Retinal pigment epithelial cell (primary cell): ENCODE measurements at regions not wholly inside any gene's neighbourhood (a gene's known extent, or its start where the extent isn't known, plus 50 kb on each side); places are given as distances from the start of the nearest gene placed in this dataset.

Experiments
- DNase-seq: peaks from one replicate; pipeline ENCODE4 v3.0.0-alpha.2; 2010; ENCODE audit warnings: low read depth
- H3K4me3 ChIP-seq: 2 replicates; pipeline ENCODE4 v1.5.1; 2011; ENCODE audit warnings: mild to moderate bottlenecking, low read length, control low read depth, moderate library complexity
- CTCF ChIP-seq: conservative IDR thresholded peaks from 2 replicates; pipeline ENCODE4 v1.5.1; 2011; ENCODE audit warnings: low read depth, low read length, control low read depth, inconsistent platforms

DNA sequence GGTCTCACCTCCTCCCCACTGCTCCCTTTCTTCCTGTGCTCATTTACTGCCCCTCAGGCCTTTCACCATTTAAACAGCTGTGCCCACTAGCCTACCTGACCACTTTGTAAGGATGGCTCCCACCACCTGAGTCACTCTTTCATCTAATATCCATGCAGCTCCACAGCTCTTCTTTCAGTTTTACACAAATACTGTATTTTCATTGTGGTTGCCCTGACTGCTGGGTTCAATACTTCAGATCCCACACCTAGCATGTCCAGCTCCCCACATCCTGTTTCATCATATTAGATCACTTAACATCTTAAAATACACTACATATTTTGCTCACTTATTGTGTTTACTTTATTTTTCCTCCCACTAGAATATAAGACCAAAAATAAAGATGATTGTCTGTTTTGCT is 1110.6 kb downstream of the TSN start:
- no peak for TF ChIP-seq CTCF
- H3K4me3 ChIP-seq: no peak overlapping the region
- DNase-seq: no peak

DNA sequence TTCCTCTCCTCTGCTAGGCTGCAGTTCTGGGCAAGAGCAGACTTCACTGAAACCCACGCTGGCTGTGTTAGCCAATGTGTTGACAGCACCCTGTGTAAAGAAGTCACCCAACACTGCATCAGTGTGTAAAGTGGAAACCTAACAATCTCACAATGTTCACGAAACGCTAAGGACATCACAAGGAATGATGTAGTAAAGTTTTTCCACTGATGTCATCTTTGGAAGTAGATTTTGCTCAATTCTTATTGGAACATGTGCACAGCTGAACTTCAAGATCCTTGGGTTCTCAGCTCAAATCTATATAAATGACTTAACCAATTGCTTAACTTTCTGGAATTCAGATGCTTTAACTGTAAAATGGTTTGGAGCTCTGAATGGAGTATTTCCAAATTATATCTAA is 1112.5 kb downstream of the TSN start:
- no peak for TF ChIP-seq CTCF
- DNase-seq: no peak
- no peak overlapping the region for H3K4me3 ChIP-seq

GRCh38 chr2:122868646-122869275 is 1113.3 kb downstream of the TSN start:
- TF ChIP-seq CTCF: no peak
- no peak overlapping the region for H3K4me3 ChIP-seq
- DNase-seq: no peak

DNA sequence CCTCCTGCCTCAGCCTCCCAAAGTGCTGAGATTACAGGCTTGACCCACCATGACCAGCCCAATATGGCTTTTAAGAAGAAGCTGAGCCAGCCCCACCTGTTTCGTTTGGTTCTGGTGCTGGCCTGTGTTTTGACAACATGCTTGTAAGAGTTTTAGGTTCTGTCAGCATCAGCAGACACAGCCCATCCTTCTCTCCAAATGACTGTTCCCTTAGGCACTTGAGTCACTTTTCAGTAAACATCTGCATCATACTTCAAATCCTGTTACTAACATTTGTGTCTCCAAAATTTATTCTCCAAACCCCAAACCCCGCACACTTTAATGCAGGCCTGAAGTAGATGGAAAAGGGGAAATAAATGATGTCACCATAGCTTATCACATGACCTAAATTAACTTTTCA is 1118.5 kb downstream of the TSN start:
- no peak for DNase-seq
- H3K4me3 ChIP-seq: no peak overlapping the region
- no peak for TF ChIP-seq CTCF

DNA sequence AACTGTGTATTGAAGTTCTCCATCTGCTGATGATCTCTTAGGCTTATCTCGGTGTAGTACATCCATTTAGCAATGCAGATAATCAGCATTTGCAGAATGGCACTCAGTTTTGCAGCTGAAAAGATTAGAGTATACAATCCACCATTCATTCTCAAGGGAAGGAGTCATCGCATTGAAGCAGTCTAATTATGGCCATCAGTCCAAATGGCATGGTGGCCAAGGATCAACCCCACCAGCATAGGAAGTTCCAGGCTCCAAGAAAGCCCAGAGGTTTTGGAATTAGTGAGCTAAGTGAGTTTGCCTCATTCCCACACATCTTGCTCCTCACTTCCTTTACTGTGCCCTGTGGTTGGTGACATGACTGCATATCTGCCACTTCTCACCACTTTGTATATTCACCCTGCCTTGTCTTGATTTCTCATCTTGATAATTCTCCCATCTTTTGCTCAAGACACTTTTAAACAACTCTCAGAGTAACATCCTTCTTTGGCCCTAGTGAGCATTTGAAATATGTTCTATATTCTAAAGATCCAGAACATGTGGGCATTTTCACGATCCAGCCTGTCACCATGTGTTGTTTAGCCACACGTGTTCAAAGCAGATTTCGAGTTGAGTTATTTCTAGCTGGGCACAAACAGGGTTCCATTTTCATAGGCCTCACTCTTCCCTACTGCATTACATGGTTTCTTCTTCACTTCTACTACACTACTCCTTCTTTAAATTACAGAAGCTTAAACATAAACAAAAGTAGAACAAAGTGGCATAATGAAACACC is 1119.8 kb downstream of the TSN start:
- DNase-seq: no peak
- H3K4me3 ChIP-seq: no peak overlapping the region
- TF ChIP-seq CTCF: no peak

GRCh38 chr2:122883849-122884248 is 1128.4 kb downstream of the TSN start:
- no peak for DNase-seq
- H3K4me3 ChIP-seq: no peak overlapping the region
- no peak for TF ChIP-seq CTCF

- H3K4me3 ChIP-seq: no peak overlapping the region
- no peak for DNase-seq
- TF ChIP-seq CTCF: no peak
These were observed 1129.4 kb downstream of the TSN start for GRCh38 chr2:122884889-122885288.
